HL-60 (cell line): ENCODE measurements at regions not wholly inside any gene's neighbourhood (a gene's known extent, or its start where the extent isn't known, plus 50 kb on each side); places are given as distances from the start of the nearest gene placed in this dataset.

Experiments
- DNase-seq, 2 experiments: peaks; one replicate each; pipeline ENCODE4 v3.0.0-alpha.2; 2010 to 2020; ENCODE audit warnings: low read depth in 1 of 2, low spot score in 1 of 2
- H3K27ac ChIP-seq: fragments of 250-450 bp; sonication (Bioruptor Pico); replicated peaks from 2 replicates; pipeline ENCODE4 v1.5.1; 2020; ENCODE audit warnings: mild to moderate bottlenecking, moderate library complexity
- H3K27me3 ChIP-seq: fragments of 250-450 bp; sonication (Bioruptor Pico); 2 replicates; pipeline ENCODE4 v1.5.1; 2021; ENCODE audit warnings: mild to moderate bottlenecking, moderate library complexity; ENCODE audit not compliant: insufficient read depth, poor library complexity, severe bottlenecking
- H3K4me3 ChIP-seq: replicated peaks from 2 replicates; pipeline ENCODE4 v1.5.1; 2011; ENCODE audit warnings: mild to moderate bottlenecking, control low read depth, low read length; ENCODE audit not compliant: insufficient read depth
- GABPA ChIP-seq: IDR thresholded peaks from 2 replicates; pipeline ENCODE4 v1.6.1; 2012; ENCODE audit warnings: low read depth
- POLR2AphosphoS5 ChIP-seq: IDR thresholded peaks from 2 replicates; pipeline ENCODE4 v1.6.1; 2012; ENCODE audit warnings: low read depth
- SPI1 ChIP-seq: IDR thresholded peaks from 2 replicates; pipeline ENCODE4 v1.6.1; 2012; ENCODE audit warnings: low read depth, mild to moderate bottlenecking, borderline replicate concordance
- TF ChIP-seq, protein P1 (sequence below): IDR thresholded peaks from one replicate; pipeline ENCODE4 v1.5.1; 2011; ENCODE audit warnings: low read length, control low read depth, inconsistent platforms; ENCODE audit not compliant: insufficient read depth
- TF ChIP-seq, protein P2 (sequence below): IDR thresholded peaks from 2 replicates; pipeline ENCODE4 v1.6.1; 2012; ENCODE audit warnings: low read depth; ENCODE audit not compliant: insufficient replicate concordance

DNA sequence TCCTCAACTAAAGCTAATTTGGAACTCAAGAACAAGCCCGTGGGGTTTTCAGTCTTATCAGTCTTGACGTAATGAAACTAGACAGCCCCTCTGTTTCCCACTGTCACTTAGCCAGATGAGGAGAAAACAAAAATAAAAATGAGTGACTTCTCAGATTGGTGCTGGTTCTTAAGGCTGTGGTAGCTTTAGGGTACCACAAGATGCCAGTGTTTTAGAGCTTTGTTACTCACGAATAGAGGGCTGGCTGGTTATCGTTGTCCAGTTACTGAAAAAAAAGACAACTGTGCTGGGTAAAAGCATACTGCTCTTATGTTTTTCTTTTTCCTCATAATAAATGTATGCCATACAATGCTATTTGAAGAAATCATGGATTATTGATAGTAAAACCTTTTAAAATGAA is 796.7 kb downstream of the RAPGEF2 start:
- no peak overlapping the region for H3K4me3 ChIP-seq
- H3K27me3 ChIP-seq = no peaks in the 10 kb centered on the region
- no peak overlapping the region for H3K27ac ChIP-seq
- TF ChIP-seq, protein P1, sequence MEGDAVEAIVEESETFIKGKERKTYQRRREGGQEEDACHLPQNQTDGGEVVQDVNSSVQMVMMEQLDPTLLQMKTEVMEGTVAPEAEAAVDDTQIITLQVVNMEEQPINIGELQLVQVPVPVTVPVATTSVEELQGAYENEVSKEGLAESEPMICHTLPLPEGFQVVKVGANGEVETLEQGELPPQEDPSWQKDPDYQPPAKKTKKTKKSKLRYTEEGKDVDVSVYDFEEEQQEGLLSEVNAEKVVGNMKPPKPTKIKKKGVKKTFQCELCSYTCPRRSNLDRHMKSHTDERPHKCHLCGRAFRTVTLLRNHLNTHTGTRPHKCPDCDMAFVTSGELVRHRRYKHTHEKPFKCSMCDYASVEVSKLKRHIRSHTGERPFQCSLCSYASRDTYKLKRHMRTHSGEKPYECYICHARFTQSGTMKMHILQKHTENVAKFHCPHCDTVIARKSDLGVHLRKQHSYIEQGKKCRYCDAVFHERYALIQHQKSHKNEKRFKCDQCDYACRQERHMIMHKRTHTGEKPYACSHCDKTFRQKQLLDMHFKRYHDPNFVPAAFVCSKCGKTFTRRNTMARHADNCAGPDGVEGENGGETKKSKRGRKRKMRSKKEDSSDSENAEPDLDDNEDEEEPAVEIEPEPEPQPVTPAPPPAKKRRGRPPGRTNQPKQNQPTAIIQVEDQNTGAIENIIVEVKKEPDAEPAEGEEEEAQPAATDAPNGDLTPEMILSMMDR = no peak
- TF ChIP-seq, protein P2, sequence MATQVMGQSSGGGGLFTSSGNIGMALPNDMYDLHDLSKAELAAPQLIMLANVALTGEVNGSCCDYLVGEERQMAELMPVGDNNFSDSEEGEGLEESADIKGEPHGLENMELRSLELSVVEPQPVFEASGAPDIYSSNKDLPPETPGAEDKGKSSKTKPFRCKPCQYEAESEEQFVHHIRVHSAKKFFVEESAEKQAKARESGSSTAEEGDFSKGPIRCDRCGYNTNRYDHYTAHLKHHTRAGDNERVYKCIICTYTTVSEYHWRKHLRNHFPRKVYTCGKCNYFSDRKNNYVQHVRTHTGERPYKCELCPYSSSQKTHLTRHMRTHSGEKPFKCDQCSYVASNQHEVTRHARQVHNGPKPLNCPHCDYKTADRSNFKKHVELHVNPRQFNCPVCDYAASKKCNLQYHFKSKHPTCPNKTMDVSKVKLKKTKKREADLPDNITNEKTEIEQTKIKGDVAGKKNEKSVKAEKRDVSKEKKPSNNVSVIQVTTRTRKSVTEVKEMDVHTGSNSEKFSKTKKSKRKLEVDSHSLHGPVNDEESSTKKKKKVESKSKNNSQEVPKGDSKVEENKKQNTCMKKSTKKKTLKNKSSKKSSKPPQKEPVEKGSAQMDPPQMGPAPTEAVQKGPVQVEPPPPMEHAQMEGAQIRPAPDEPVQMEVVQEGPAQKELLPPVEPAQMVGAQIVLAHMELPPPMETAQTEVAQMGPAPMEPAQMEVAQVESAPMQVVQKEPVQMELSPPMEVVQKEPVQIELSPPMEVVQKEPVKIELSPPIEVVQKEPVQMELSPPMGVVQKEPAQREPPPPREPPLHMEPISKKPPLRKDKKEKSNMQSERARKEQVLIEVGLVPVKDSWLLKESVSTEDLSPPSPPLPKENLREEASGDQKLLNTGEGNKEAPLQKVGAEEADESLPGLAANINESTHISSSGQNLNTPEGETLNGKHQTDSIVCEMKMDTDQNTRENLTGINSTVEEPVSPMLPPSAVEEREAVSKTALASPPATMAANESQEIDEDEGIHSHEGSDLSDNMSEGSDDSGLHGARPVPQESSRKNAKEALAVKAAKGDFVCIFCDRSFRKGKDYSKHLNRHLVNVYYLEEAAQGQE = no peak
- TF ChIP-seq POLR2AphosphoS5 (no peak), SPI1 (no peak), GABPA (no peak)
- no peak for DNase-seq

DNA sequence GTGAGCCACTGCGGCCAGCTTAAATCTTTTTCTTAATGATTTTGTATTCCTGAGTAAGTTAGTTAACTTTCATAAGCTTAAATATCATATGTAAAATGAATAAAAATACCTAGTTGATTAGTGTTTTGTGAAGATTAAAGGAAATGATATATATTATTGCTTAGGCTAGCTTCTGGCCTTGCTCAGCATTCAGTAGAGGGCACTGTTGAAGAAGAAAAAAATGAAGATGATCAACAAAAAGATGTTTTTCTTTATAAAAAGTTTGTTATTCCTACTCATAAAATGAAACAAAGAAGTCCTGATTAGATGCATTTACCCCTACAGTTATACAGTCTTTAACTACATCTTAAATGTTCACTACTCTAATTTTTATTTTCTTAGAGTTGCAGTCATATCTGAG is 797.7 kb downstream of the RAPGEF2 start:
- Histone ChIP-seq H3K27me3 (no peaks in the 10 kb centered on the region), H3K4me3 (no peak overlapping the region), H3K27ac (no peak overlapping the region)
- TF ChIP-seq POLR2AphosphoS5 (no peak), SPI1 (no peak), GABPA (no peak)
- TF ChIP-seq, protein P1 = no peak
- TF ChIP-seq, protein P2 = no peak
- no peak for DNase-seq

DNA sequence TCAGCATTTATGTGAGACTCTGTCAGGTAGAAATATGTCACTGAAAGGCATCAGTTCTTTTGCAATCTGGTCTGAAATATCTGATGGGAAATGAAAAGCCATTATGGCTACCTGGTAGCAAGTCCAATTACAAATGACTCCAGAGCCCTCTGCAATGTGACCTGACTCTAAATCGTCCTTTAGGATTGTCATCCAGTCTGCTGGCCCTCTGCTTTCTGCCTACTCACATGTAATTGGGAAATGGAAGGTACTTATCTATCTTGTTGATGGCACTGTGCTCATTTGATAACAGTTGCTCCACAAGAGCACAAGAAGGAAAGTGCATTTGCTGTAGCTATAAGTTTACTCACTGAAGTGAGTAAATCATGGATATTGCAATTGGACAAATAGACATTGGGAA is 799.8 kb downstream of the RAPGEF2 start:
- Histone ChIP-seq H3K27me3 (no peaks in the 10 kb centered on the region), H3K4me3 (no peak overlapping the region), H3K27ac (no peak overlapping the region)
- TF ChIP-seq POLR2AphosphoS5 (no peak), SPI1 (no peak), GABPA (no peak)
- TF ChIP-seq, protein P1 = no peak
- TF ChIP-seq, protein P2 = no peak
- DNase-seq = no peak
